ENCODE measurements at regions not wholly inside any gene's neighbourhood (a gene's known extent, or its start where the extent isn't known, plus 50 kb on each side); places are given as distances from the start of the nearest gene placed in this dataset.

- no peak for TF ChIP-seq CTCF (IDR thresholded peaks at IDR 0.05; ENCODE audit: insufficient read depth, low read length)
- no peak for TF ChIP-seq GABPA (IDR thresholded peaks at IDR 0.05; ENCODE audit: low read depth)
- TF ChIP-seq REST (IDR thresholded peaks at IDR 0.05; ENCODE audit: insufficient replicate concordance, low read depth) = no peak
- TF ChIP-seq POLR2AphosphoS5 (IDR thresholded peaks at IDR 0.05; ENCODE audit: low read depth) = no peak
- no peak for TF ChIP-seq SPI1 (IDR thresholded peaks at IDR 0.05; ENCODE audit: borderline replicate concordance, low read depth)
- Histone ChIP-seq H3K27ac (replicated peaks) (no peak overlapping the region), H3K27me3 (ENCODE audit: insufficient read depth, poor library complexity, severe bottlenecking) (no peaks in the 10 kb centered on the region), H3K4me3 (replicated peaks; ENCODE audit: insufficient read depth, low read length) (no peak overlapping the region)
- DNase-seq (ENCODE audit: low read depth in 1 of 2, low spot score in 1 of 2) = no peak
Observed at GRCh38 chr19:20321139-20321763, 154.2 kb downstream of the ZNF486 start.

- no peak overlapping the region for H3K4me3 ChIP-seq (replicated peaks; ENCODE audit: insufficient read depth, low read length)
- TF ChIP-seq SPI1 (IDR thresholded peaks at IDR 0.05; ENCODE audit: borderline replicate concordance, low read depth) (no peak), POLR2AphosphoS5 (IDR thresholded peaks at IDR 0.05; ENCODE audit: low read depth) (no peak), GABPA (IDR thresholded peaks at IDR 0.05; ENCODE audit: low read depth) (no peak), REST (IDR thresholded peaks at IDR 0.05; ENCODE audit: insufficient replicate concordance, low read depth) (no peak), CTCF (IDR thresholded peaks at IDR 0.05; ENCODE audit: insufficient read depth, low read length) (no peak)
- H3K27me3 ChIP-seq (ENCODE audit: insufficient read depth, poor library complexity, severe bottlenecking) = no peaks in the 10 kb centered on the region
- no peak for DNase-seq (ENCODE audit: low read depth in 1 of 2, low spot score in 1 of 2)
- no peak overlapping the region for H3K27ac ChIP-seq (replicated peaks)
Observed at GRCh38 chr19:20320191-20320590, 153.2 kb downstream of the ZNF486 start.

- TF ChIP-seq POLR2AphosphoS5 (IDR thresholded peaks at IDR 0.05; ENCODE audit: low read depth) (no peak), SPI1 (IDR thresholded peaks at IDR 0.05; ENCODE audit: borderline replicate concordance, low read depth) (no peak), REST (IDR thresholded peaks at IDR 0.05; ENCODE audit: insufficient replicate concordance, low read depth) (no peak), GABPA (IDR thresholded peaks at IDR 0.05; ENCODE audit: low read depth) (no peak), CTCF (IDR thresholded peaks at IDR 0.05; ENCODE audit: insufficient read depth, low read length) (no peak)
- no peak overlapping the region for H3K4me3 ChIP-seq (replicated peaks; ENCODE audit: insufficient read depth, low read length)
- H3K27me3 ChIP-seq (ENCODE audit: insufficient read depth, poor library complexity, severe bottlenecking) = no peaks in the 10 kb centered on the region
- no peak overlapping the region for H3K27ac ChIP-seq (replicated peaks)
- no peak for DNase-seq (ENCODE audit: low read depth in 1 of 2, low spot score in 1 of 2)
Observed at GRCh38 chr19:20318616-20319015, 151.6 kb downstream of the ZNF486 start.

All from HL-60 (cell line).